ENCODE measurements at regions not wholly inside any gene's neighbourhood (a gene's known extent, or its start where the extent isn't known, plus 50 kb on each side); places are given as distances from the start of the nearest gene placed in this dataset.

- TF ChIP-seq CTCF (IDR thresholded peaks at IDR 0.05): no peak
- no peak for TF ChIP-seq EP300 (IDR thresholded peaks at IDR 0.05)
- no peak for TF ChIP-seq POLR2A (IDR thresholded peaks at IDR 0.05)
These were observed 117.0 kb upstream of the ADRA1D start for GRCh38 chr20:4366076-4366475.
